GM12874 (cell line): ENCODE measurements at regions not wholly inside any gene's neighbourhood (a gene's known extent, or its start where the extent isn't known, plus 50 kb on each side); places are given as distances from the start of the nearest gene placed in this dataset.

ENCODE experiments used
- CTCF ChIP-seq: IDR thresholded peaks from 2 replicates; pipeline ENCODE4 v1.5.1; 2011; ENCODE audit warnings: low read depth, mild to moderate bottlenecking, control low read depth, low read length, moderate library complexity; ENCODE audit not compliant: insufficient read depth

GRCh38 chr14:86310148-86310547, 780.2 kb downstream of the FLRT2 start:
- no peak for TF ChIP-seq CTCF

GRCh38 chr14:86305058-86305457, 775.1 kb downstream of the FLRT2 start:
- TF ChIP-seq CTCF, result no peak

GRCh38 chr14:86299994-86300393, 770.0 kb downstream of the FLRT2 start:
- no peak for TF ChIP-seq CTCF

GRCh38 chr14:86296173-86296572, 766.2 kb downstream of the FLRT2 start:
- no peak for TF ChIP-seq CTCF

- TF ChIP-seq CTCF, result no peak
Observed at GRCh38 chr14:86288336-86288735, 758.4 kb downstream of the FLRT2 start.

- no peak for TF ChIP-seq CTCF
Observed at GRCh38 chr14:86279405-86279804, 749.5 kb downstream of the FLRT2 start.

GRCh38 chr14:86257973-86258372, 728.0 kb downstream of the FLRT2 start:
- TF ChIP-seq CTCF, result no peak

- TF ChIP-seq CTCF, result no peak
Observed at GRCh38 chr14:86243158-86243557, 713.2 kb downstream of the FLRT2 start.
